ENCODE measurements at regions not wholly inside any gene's neighbourhood (a gene's known extent, or its start where the extent isn't known, plus 50 kb on each side); places are given as distances from the start of the nearest gene placed in this dataset.

DNA sequence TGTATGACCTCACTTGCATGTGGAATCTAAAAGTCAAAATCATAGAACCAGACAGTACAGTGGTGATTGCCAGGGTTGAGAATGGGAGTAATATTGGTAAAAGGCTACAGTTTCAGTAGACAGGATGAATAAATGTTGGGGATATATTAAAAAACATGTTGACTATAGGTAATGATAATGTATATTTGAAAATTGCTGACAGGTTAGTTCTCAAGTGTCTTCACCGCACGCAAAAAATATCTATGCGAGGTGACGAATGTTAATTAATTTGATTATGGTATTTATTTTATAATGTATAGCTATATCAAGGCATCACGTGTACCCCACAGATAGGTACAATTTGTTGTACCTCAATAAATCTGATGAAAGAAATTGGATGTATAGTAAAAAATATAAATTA is 909.6 kb upstream of the NDST4 start:
- TF ChIP-seq, protein P1, sequence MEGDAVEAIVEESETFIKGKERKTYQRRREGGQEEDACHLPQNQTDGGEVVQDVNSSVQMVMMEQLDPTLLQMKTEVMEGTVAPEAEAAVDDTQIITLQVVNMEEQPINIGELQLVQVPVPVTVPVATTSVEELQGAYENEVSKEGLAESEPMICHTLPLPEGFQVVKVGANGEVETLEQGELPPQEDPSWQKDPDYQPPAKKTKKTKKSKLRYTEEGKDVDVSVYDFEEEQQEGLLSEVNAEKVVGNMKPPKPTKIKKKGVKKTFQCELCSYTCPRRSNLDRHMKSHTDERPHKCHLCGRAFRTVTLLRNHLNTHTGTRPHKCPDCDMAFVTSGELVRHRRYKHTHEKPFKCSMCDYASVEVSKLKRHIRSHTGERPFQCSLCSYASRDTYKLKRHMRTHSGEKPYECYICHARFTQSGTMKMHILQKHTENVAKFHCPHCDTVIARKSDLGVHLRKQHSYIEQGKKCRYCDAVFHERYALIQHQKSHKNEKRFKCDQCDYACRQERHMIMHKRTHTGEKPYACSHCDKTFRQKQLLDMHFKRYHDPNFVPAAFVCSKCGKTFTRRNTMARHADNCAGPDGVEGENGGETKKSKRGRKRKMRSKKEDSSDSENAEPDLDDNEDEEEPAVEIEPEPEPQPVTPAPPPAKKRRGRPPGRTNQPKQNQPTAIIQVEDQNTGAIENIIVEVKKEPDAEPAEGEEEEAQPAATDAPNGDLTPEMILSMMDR (conservative IDR thresholded peaks at IDR 0.05; ENCODE audit: low read depth, low read length) = no peak
- TF ChIP-seq, protein P2, sequence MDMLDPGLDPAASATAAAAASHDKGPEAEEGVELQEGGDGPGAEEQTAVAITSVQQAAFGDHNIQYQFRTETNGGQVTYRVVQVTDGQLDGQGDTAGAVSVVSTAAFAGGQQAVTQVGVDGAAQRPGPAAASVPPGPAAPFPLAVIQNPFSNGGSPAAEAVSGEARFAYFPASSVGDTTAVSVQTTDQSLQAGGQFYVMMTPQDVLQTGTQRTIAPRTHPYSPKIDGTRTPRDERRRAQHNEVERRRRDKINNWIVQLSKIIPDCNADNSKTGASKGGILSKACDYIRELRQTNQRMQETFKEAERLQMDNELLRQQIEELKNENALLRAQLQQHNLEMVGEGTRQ (IDR thresholded peaks at IDR 0.05; ENCODE audit: low read depth, low read length) = no peak
- TF ChIP-seq MAZ (IDR thresholded peaks at IDR 0.05; ENCODE audit: borderline replicate concordance, low read depth, low read length) = no peak
- TF ChIP-seq RCOR1 (IDR thresholded peaks at IDR 0.05; ENCODE audit: insufficient replicate concordance, low read length) = no peak
- TF ChIP-seq BHLHE40 (IDR thresholded peaks at IDR 0.05; ENCODE audit: low read depth, low read length) = no peak
- TF ChIP-seq RAD21 (IDR thresholded peaks at IDR 0.05; ENCODE audit: low read length) = no peak
- no peak for TF ChIP-seq POLR2A (IDR thresholded peaks at IDR 0.05; ENCODE audit: low read depth, low read length)
- no peak for TF ChIP-seq CHD1 (IDR thresholded peaks at IDR 0.05; ENCODE audit: low read depth, low read length)
- TF ChIP-seq MXI1 (IDR thresholded peaks at IDR 0.05; ENCODE audit: borderline replicate concordance, low read depth, low read length) = no peak
- TF ChIP-seq FOS (IDR thresholded peaks at IDR 0.05; ENCODE audit: low read depth, low read length) = no peak
- TF ChIP-seq SMC3 (IDR thresholded peaks at IDR 0.05; ENCODE audit: low read depth, low read length) = no peak
- TF ChIP-seq, protein P3, sequence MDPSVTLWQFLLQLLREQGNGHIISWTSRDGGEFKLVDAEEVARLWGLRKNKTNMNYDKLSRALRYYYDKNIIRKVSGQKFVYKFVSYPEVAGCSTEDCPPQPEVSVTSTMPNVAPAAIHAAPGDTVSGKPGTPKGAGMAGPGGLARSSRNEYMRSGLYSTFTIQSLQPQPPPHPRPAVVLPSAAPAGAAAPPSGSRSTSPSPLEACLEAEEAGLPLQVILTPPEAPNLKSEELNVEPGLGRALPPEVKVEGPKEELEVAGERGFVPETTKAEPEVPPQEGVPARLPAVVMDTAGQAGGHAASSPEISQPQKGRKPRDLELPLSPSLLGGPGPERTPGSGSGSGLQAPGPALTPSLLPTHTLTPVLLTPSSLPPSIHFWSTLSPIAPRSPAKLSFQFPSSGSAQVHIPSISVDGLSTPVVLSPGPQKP (IDR thresholded peaks at IDR 0.05; ENCODE audit: borderline replicate concordance, low read depth, low read length) = no peak

Data from IMR-90 (cell line).